NCI-H1417 treated with DMSO at 0.1 percent for 48 hours (cell line): ENCODE measurements at regions not wholly inside any gene's neighbourhood (a gene's known extent, or its start where the extent isn't known, plus 50 kb on each side); places are given as distances from the start of the nearest gene placed in this dataset.

Experiments
- DNase-seq: peaks from one replicate; lab custom pipeline; 2025; lab: John Stamatoyannopoulos, UW

DNA sequence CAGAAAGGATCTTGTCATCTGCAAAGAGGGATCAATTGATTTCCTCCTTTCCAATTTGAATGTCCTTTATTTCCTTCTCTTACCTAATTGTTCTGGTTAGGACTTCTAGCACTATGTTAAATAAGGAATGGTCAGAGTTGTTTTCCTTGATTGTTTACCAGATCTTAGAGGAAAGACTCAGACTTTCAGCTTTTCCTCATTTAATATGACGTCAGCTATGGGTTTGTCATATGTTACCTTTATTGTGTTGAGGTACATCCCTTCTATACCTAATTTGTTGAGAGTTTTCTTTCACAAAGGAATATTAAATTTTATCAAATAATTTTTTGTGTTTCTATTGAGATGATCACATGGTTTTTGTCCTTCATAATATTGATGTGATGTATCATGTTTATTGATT lies 656.5 kb upstream of the GRAMD2B start:
- DNase-seq, result no peak

DNA sequence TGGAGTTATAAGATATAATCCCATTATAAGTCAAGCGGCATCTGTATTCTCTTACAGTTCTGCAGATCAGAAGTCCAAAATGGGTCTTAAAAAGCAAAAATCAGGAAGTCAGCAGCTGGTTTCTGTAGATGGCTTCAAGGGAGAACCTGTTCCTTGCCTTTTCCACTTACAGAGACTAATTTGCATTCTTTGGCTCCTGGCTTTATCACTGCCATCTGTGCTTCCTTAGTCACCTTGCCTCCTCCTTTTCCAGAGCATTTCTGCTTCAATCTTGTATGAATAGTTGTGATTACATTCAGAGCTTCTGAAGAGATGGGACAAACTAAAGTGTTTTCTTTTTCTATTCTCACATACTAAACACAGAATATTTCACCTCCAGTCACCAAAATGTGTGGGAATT lies 647.3 kb upstream of the GRAMD2B start:
- no peak for DNase-seq

DNA sequence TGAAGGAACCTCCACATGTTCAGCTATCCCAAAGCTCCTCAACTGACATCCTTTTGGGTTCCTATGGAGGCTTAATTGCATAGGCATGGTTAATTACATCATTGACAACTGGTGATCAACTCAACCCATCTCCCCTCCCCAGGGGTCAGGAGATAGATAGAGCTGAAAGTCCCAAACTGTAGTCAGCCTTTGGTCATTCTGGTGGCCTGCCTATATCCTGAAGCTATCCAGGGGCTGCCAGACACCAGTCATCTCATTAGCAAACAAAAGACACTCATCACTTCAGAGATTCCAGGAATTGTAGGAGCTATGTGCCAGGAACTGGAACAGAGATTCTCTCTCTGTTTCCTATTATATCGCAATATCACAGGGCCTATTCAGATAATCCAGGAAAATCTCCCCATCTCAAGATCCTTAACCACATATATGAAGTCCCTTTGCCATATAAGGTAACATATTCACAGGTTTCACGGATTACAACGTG lies 646.5 kb upstream of the GRAMD2B start:
- no peak for DNase-seq

DNA sequence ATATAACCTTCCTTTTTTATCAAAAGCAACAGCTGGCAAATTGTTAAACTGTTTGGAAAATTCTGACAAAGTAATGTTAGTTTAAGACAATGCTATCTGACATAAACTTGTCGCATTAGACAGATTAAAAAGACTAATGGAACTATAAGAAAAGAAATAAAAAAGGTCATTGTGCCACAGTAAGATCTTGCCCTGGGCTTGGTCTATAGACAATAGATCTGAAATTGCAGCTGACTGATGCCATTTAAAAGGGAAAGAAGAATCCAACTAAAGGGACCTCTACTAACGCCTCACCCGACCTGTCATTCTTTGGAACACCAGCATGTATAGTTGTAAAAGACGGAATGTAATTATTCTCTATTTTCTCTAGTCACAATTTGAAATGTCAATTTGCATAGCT lies 644.4 kb upstream of the GRAMD2B start:
- DNase-seq, result no peak

DNA sequence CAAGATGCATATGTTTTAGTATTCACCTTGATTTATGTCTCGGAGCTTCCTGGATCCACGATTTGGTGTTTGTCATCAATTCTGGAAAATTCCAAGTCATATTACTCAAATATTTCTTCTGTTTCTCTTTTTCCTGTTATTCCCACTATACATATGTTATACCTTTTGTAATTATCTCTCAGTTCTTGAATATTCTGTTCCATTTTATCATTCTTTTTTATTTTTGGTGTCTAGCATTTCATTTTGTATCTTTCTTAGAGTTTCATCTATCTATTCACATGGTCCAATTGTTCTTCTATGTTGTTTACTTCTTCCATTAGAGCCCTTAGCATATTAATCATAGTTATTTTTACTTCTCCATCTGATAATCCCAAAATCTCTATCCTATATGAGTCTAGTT lies 637.8 kb upstream of the GRAMD2B start:
- no peak for DNase-seq

DNA sequence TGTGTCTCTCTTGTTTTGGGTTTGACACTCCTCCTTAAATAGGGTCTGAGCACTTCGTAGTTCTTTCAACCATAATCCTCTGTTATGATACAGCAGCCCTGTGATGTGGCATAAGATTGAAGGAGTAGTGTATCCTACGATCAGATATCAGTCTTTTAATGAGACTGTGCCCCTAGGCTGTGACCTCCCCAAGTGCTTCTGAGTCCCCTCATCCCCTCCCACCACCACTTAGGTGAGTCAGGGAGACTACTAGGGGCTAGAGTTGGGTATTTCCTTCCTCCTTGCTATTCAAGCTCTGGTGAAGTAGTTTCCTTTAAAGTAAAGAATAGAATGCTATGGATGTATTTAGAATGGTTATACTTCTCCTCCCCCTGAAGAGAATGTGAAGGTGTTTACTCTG lies 637.2 kb upstream of the GRAMD2B start:
- DNase-seq, result no peak

DNA sequence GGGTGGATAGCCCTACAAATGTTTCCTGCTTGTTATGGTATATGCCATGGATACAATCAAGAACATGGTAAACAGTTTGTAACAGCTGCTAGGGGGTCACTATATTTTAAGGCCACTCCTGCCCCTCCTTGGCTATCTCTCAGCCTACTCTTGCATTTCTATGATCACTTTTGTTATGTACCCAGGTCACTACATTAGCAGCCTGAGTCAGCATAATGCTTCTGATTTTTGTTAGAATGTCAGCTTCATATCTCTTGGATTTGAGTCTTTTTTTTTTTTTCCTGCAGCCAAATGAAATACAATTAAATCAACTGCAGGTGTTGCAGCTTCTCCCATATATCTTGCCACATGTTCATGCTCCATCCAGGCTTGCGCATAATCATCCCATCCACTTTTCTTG lies 629.7 kb upstream of the GRAMD2B start:
- DNase-seq, result no peak

DNA sequence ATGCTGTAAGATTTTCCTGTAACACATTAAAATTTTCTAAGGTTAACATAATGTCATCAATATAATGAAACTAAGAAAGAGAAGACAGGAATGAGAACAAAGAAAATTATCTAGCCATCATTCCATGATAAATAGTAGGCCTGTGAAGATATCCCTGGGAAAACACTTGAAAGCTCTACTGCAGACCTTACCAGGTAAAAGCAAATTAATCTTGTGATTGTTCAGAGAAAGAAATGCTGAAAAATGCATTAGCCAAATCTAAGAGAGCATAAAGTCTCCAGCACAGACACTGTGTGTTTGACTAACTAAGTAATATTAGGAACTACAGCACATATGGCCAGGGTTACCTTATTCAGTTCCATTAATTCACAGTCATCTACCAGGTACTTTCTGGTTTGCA lies 628.3 kb upstream of the GRAMD2B start:
- DNase-seq, result no peak

DNA sequence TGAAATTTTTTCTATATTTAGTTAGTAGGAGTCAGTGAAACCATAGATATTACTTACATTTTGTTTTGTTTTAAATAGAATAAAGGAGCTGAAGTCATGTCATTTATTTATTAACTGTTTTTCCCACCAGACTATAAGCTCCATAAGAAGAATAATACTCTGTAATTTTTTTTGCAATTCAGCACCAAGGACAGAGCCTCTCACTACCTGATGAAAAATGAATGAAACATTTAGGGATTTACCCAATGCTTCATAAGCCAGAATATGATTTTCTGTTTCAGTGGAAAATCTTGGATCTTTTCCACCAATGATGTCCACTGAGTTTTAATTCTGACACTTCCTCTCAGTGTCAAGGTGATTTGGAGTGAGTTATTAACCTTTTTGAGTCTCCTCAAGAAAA lies 624.9 kb upstream of the GRAMD2B start:
- no peak for DNase-seq

DNA sequence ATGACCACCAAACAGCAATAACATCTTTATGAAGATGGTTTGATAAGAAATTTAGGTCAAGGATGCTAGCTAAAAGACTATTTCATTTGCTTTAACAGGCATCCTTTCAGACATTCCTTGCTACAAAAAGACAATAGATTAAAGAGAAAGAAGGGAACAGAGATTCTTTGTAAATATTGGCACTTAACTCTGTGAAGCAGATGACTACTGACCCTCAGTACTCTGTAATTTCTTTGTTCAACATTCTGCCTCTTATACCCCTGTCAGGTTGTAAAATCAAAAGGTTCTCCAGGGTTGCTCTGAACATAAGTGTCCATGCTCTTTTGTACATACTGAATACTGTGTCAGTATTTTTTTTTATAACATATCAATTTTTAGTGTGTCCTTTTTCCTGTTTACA lies 610.6 kb upstream of the GRAMD2B start:
- DNase-seq, result no peak

DNA sequence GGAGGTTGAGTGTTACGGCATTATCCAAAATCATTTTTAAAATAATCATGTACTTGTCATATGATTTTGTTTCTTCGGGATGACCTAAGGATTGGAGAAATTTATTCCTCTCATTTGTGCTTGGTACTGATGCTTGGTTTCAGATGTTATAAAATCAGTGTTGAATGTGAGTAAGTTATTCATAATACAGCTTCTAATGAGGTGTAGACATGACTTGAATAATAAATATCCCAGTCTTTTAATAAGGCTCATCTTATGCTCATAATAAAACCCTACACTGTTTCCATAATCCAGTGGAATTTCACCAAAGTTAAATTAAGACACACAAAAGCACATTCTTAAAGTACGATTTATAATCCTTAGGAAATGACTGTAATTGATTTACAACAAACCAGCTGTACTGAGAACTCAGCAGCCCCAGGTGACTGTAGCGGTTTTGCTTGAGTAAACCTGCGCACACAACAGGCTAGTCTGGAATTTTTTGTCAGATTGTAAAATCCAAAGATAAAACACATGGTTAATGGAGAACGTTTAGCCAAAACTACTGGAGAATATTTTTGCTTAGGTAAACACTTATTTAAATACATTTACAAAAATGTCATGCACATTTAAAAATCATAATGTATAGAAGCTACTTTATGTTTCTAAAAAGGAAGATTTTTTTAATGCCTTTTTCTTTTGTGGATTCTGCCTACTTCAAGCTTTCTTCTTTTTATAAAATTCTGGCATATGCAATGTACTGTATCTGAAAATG lies 609.8 kb upstream of the GRAMD2B start:
- DNase-seq, result no peak

DNA sequence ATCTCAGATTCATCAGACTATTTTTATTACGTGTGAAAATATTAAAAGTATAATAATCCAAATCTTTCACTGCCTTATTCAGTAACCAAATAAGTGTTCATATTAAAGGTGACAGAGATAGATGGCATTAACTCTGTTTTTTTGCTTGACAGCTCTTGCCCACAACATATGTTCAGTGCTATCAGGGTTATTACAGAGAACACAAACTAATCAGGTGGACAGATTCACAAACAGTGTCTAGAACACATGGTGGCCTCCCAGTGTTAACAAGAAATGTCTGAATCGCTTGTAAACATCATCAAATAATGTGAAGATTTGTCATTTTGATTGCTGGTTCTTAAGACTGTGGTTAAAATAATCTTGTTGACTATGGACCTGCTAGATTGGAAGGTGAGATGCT lies 609.1 kb upstream of the GRAMD2B start:
- no peak for DNase-seq

DNA sequence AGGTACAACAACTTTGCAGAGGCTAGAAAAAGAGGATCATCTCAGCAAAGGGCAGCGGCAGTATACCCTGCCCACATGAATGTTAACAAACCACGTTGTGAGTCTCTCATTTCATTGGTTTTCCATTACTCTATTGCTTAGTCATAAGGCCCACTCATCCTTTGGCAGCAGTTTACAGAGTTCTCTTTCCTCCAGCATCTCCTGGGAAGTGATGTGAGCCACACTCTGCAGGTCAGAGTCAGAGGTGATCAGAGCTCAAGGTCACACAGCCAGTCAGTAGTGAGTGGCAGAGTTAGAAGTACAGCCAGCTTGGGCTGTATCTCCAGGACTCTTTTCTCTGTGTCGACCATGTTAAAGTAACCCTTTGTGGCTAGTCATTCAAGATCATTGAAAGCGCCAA lies 599.6 kb upstream of the GRAMD2B start:
- DNase-seq, result no peak

DNA sequence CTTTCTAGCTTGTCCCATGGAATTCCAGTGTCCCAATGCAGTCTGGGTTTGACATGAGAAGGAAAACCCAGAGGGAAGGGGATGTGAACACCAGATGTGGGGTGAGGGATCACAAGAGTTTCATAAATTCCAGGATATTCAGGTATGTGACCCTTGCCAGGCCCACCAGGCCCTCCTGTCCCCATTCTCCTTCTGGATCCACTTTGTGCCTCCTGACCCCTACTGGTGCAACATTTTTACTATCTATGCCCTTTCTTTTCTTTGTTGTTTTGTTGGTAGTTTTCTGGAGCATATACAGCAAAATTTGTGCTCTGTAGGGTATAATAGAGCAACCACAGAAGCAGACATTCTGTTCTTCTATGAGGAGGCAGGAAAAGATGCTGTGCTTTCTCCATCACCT lies 597.0 kb upstream of the GRAMD2B start:
- no peak for DNase-seq

DNA sequence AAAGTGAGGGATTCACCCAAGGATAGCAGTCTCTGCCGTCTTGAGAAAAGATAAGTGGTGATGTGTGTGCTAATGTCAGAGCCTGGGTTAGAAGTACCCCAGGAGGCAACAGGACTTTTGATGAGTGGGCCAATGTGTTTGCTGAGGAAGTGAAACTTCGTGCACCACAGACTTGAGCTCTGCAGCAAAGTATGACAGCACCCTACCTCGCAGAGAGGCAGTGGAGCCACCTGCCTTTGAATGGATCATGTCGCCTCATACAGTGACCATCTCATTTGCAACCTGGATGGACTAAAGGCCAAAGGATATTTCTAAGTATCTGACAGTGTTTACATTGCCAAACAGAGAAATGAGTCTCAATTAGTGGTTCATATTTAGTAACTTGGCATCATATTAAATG lies 593.9 kb upstream of the GRAMD2B start:
- no peak for DNase-seq

DNA sequence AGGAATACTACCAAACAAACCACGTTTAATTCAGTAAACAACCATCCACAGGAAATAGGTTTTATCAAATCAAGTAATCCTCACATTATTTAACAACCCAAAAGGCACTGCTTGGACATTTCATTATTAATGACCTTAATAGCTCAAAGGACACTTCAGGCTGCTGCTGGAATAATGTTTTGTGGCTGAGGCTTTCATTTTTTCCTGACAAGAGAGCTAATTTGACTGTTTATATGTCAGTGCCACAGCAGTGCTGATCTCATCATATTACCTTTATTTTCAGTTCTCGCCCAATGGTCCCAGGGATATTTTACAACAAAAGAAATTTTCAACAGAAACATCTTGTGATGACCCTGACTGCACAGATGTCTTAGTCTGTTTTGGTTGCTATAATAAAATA lies 589.8 kb upstream of the GRAMD2B start:
- DNase-seq, result no peak

DNA sequence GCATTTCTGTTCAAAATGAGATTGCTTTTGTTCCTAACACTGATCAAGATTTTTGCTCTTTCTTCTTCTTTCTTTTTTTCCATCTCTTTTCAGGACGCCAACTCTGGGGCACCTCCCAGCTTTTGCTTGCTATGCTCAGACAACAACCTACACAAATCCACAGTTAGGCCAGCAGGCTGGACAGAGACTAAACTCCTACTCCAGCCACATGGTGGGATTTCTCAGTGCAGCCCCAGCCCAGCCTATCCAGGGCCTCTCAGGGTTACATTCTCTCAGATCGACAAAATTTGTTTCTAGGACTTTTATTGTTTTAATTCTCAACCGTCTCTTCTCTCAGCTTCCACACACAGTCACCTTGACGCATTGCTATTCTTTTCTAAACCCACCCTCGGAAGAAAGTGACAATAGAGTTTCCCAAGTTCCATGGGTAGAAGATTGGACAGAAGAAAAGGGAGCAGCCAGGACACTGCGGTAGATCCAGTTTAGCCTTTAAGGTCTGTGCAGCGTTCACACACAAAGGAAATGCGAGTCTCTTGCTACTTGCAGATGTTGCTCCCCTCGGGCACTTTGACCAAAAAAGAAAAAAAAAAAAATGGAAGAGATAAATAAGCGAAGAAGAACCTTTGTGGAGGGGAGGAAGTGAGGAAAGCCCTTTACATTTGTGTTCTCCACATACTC lies 588.6 kb upstream of the GRAMD2B start:
- no peak for DNase-seq

DNA sequence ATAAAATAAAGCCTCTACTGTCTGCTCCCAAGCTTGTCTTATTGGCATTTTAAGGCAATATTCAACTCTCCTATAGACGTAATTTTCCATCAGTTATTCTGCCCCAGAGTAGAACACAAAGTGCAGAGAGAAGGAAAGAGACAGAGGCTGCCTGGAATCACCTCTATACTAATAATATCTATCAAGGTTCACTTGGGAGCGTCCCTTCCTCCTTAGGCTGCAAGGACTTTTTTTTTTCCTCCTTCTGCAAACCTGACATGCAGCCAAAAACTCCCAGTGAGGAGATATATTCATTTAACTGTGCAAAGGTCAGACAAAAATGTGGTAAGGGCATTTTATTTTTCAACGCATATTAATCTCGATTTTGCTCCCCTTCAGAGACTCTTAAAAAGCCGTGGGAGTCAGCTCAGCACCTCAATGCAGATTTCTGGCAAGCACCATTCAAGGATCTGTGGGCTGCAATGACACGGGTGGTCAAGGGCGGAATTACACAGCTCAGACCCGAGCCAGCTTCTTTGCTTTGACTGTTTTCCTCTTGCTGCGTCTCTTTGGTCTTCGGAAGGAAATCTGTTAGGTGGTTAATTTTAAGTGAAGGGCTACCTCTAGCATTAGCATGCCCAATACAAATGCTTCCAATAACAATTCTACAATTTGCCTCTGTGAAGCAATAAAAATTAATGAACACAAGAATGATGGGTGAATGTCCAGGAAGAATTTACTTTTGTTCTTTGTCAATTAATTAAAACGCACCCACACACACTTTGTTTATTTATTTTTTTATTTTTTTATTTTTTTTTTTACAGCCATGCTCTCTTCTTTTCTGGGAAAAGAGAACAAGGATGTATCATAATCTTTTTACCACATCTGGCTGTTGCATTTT lies 587.7 kb upstream of the GRAMD2B start:
- no peak for DNase-seq

DNA sequence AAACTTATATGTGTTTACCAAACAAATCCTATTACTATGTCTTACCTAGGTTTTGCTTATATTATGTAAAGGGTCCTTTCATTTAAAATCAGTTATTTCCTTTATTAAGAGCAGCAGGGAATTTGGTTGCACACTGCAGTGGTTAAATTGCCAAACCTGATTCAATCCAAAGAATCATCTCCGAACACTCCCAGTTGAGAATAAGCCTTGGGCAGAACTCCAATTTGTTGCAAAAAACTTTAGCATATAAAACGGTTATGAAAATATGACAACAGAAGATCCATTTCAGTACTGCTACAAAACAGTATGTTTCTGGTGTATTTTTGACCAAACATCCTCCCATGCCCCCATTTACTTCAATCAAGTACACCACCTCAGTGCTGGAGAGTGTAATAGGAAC lies 587.0 kb upstream of the GRAMD2B start:
- no peak for DNase-seq

DNA sequence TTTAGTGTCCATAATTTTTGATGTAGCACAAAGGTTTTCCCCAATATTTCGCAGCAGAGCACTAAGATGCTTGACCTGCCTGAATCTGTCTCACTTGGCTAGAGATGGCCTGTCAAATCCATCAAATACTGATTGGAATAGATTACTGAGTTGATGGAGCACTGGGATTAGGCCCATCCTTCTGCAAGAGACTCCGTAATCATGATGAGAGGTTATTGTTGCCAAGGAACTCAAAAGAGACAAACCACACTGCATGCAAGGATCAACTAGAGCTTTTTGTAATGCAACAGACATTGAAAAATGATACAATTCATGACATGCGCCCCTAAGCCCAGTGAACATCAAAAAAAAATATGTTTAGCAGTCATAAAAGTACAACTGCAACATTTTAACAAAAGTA lies 585.3 kb upstream of the GRAMD2B start:
- no peak for DNase-seq

DNA sequence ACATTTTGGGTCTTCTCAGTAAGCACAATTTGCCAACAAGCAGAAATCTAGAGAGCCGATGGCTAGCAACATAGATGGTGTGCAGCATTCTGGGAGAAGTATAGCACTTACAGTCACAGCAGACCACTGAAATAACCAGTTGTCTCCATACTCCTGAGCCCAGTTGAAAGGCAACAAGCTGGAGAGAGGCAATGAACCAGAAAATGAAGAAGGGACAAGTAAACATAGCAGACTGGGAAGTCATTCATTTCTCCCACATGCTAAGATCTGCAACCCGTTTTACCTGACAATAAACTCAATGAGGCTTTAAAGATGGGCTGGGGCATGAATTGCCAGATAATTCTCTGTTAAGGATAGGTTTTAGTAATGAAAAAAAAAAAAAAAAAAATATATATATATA lies 575.6 kb upstream of the GRAMD2B start:
- DNase-seq, result no peak

DNA sequence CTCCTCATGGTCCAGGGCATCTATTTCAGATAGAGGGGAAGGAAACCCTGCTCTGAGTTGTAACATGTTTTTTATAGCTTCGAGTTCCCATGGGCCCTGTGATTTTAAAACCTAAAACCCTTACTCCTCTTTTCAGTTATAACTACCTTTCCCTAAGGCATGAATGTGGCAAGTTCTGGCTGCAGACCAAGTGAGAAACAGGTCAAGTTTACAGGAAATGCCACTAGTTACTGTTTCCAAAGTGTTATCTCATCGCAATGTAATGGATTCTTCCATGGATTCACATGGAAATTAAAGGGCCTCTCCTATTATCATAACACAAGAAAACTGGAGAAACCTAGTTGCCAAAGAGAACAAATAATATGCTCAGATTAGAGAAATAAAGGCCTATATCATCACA lies 574.5 kb upstream of the GRAMD2B start:
- DNase-seq, result no peak

DNA sequence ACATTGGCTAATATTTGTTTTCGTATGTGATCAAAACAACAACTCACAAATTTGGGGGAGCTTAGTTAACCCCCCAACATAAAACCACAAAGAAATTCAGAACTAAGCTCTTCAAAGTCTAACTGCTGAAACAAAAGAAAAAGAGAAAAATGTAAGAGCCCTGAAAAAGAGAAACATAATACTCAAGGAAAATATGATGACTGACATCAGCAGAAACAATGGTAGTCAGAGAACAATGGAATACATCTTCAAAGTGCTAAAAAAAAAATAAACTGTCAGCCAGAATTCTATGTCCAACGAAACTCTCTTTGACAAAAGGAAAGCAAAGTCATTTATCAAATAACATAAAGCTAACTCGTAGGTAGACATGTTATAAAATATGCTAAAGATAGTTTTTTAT lies 566.3 kb upstream of the GRAMD2B start:
- no peak for DNase-seq
